ENCODE measurements at regions not wholly inside any gene's neighbourhood (a gene's known extent, or its start where the extent isn't known, plus 50 kb on each side); places are given as distances from the start of the nearest gene placed in this dataset.
"Not testable (repeated sequence)": the region's sequence is repeated elsewhere in the genome, so short reads cannot be mapped to it uniquely, and the experiment has no call there.

DNA sequence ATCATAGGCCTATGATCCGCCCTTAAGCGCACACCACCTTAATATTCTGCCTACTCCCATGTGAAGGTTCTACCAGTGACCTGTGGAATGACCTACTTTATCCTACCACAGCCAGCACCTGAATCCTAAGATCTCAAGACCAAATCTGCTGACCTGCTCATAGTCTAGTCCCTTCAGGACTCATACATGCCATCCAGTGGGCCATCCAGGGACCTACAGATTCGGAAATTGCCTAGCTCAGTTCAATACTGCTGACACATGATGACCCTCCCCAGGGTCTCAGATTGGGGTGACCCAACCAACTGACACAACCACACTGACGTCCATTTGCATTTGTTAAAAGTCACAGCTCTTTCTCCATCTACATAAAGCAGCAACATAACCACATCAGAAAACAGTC, 443.8 kb upstream of the ST8SIA4 start:
- DNase-seq (ENCODE audit: low read depth) = no peak

DNA sequence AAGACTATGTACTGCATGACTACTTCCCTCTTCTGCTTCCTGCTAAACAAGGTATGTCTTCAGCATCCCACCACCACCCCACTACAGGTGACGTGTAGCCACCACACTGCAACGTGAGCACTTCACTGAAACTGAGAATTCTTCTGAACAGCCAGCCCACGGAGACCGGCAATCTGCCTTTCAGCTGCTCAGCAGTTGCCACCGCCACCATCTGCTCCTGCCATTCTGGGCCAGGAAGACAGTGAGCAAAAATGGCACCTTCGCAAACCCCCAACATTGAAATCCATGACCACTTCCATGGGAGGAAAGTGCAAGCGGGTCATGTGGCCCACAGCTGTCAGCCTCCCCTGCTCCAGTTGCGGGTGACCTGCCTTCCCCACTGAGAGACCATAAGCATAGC, 443.4 kb upstream of the ST8SIA4 start:
- DNase-seq (ENCODE audit: low read depth) = no peak

DNA sequence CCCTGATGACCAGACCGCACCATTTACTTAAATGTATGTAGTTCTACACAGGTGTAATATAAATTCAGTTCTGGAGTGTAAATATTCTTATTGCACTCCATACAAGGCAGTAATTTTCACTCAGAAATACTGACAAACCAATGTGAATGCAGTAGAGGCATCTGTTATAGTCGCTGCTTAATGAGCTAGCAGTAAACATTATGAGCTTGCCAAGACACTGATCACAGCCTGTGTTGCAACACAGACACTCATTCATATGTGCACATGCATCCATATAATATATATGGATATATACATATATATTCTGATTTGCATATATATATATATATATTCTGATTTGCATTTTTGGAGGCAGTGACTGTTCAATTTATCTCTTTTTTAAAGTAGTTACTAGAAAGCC, 435.1 kb upstream of the ST8SIA4 start:
- no peak for DNase-seq (ENCODE audit: low read depth)

DNA sequence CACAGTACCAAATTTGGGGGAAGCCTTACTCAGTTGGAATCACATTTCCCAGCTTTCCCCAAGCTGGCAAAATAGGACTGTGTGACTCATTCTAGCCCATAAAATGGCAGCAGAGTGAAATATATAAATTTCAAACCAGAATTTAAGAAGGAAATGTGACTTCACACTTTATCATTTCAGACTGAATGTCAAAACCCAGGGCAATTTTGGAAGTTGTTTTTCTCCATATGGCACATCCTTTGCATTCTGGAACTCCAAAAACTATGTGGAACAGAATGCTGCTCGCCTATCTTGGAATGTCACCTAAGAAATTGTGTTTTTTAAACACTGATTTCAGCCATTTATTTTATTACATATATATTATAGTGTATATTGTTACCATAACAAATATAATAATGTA, 424.7 kb upstream of the ST8SIA4 start:
- no peak for DNase-seq (ENCODE audit: low read depth)

DNA sequence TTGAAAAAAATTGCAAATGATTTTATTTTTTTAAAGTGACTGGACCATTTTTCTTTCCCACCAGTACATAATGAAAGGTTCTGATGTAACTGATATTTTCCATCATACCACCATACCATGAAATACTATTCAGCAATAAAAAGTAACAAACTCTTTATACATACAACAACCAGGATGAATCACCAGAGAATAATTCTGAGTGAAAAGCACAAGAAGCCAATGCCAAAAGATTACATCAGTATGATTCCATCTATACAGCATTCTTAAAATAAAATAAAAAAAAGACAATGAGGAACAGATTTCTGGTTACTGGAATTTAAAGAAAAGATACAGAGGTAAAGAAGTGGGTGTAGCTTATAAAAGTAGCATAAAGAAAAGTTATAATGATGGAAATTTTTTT, 423.7 kb upstream of the ST8SIA4 start:
- peak; percentile 1 for DNase-seq (ENCODE audit: low read depth)

DNA sequence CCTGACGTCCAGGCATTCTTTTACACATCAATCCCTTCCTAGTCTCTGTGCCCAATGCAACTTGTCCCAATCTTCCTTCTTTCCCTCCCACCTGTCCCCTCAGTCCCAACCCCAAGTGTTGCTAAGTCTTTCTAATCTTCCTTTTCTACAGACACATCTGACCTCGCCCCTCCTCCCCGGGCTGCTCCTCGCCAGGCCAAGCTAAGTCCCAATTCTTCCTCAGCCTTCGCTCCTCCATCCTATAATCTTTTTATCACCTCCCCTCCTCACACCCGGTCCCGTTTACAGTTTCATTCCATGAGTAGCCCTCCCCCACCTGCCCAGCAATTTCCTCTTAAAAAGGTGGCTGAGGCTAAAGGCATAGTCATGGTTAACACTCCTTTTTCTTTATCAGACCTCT, 413.3 kb upstream of the ST8SIA4 start:
- not testable (repeated sequence) for DNase-seq (ENCODE audit: low read depth)

DNA sequence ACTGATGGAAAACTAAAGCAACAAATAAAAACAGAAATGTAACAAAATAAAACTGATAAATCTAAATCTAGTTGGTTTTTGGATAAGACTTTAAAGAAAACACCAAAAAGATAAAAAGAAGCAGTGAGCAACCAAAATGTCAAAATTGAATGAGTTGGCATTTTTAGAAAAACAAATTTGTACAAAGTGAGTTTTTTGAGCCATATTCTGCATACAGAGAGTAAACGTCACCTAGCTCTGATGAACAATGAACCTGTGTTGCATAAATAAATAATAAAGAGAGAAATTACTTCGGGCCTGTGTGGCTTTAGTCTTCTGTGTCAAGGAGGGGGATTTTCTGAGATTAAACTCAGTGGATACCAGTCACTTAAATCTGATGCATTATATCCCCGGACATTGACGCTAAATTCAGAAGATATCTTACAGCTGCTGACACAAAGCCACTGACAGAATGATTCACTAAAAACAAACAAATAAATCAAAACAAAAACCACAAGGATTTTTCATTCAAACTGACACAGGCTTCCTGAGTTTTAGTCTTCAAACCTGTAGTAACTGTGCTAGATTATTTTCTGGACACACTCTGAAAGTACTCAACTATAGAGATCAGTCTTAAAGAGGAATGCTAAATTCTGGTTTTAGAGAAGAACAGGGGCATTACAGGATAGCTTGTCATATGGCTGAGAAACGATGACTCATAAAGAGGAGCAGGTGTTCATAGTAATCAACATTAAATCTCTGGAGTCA, 403.5 kb upstream of the ST8SIA4 start:
- peak; percentile 1 for DNase-seq (ENCODE audit: low read depth)

DNA sequence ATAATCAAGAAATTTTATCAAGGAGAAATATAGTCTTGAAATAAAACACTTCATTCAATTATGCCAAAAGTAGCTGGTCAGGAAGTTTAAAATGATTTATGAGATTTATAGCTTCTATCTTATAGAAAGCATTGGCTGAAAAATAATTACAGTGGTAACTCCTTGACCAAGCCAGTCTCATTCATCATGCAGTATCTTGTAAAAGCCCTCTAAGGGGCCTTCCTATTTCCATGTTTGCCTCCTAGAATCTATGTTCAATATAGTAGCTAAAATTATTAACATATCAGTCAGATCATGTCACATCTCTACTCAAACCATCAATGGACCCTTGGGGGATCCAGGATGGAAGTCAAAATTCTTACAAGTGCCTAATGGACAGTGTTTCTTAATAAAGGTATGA, 393.4 kb upstream of the ST8SIA4 start:
- no peak for DNase-seq (ENCODE audit: low read depth)

DNA sequence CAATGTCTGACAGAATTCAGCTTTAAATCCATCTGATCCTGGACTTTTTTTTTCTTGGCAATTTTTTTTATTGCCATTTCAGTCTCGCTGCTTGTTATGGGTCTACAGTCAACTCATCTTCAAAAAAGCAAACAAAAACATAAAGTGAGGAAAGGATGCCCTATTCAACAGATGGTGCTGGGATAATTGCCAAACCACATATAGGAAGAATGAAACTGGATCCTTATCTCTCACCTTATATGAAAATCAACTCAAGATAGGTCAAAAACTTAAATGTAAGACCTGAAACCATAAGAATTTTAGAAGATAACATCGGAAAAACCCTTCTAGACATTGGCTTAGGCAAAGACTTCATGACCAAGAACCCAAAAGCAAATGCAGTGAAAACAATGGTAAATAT, 389.1 kb upstream of the ST8SIA4 start:
- DNase-seq (ENCODE audit: low read depth) = no peak

DNA sequence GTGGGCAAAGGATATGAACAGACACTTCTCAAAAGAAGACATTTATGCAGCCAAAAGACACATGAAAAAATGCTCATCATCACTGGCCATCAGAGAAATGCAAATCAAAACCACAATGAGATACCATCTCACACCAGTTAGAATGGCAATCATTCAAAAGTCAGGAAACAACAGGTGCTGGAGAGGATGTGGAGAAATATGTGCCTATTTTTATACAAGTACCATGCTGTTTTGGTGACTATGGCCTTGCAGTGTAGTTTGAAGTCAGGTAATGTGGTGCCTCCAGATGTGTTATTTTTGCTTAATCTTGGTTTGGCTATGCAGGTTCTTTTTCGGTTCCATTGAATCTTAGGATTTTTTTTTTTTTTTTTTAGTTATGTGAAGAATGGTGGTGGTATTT, 387.7 kb upstream of the ST8SIA4 start:
- not testable (repeated sequence) for DNase-seq (ENCODE audit: low read depth)

DNA sequence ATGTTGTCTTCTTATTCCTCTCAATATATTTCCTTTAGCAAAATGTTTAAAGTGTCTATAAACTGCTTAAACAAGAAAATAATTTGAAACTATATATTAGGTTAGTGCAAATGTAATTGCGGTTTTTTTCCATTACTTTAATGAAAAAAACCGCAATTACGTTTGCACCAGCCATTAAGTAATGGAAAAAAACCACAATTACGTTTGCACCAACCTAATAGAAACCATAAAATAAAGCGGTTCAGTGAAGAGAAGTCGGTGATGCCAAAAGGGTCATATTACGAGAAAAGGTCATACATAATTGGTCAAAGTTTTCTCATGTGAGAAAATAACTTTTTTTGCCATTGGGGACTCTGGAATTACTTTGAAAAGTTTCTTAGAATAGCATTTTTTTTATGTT, 385.6 kb upstream of the ST8SIA4 start:
- DNase-seq (ENCODE audit: low read depth) = no peak

DNA sequence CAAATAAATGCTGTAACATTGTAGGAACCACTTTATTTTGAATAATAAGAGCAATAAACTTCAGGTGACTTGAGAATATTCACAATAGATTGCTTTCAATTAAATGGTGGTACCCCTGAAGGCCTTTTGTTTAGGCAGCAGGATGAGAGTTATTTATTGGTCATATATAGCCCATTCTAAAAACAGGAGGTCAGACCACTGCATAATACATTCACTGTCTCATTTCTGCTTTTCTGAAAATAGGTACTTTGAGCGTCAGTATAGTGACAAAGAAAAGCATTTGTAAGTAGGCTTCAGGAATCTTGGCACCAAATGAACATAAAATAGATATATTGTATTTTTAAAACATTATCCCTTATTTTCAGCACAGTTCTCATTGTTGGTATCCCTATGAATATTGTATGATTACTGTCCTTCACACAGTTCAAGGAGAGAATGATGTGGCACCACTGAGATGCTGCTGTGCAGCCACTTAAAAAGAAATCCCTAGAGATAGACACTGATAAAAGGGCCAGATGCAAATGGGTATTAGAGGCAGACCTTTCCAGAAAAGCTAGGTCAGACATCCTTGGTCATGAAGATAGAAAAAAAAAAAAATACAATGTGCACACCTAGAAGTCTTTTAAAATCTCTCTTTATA, 381.8 kb upstream of the ST8SIA4 start:
- DNase-seq (ENCODE audit: low read depth) = no peak

DNA sequence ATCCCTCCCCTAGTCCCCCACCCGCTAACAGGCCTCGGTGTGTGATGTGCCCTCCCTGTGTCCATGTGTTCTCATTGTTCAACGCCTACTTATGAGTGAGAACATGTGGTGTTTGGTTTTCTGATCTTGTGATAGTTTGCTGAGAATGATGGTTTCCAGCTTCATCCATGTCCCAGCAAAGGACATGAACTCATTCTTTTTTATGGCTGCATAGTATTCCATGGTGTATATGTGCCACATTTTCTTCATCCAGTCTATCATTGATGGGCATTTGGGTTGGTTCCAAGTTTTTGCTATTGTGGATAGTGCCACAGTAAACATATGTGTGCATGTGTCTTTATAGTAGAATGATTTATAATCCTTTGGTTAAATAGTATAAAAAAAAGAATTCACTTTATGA, 380.9 kb upstream of the ST8SIA4 start:
- not testable (repeated sequence) for DNase-seq (ENCODE audit: low read depth)

DNA sequence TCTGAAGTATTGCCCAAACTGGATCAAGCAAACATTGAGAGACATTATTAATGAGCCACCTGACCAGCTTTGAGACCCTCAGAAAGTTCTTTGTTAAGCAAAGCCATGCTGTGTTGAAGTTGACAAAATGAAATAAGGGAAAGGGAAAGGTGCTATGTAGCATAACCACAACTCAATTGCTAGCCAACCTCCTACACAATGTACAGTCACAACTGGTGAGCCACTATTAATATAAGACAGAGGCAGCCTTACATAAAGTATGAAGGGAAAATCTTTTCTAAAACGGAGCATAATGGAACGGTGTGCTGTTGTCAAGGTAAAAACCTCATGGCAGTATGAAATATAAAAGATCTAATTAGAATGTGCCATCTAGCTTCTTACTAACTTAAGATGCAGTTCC, 375.8 kb upstream of the ST8SIA4 start:
- no peak for DNase-seq (ENCODE audit: low read depth)

DNA sequence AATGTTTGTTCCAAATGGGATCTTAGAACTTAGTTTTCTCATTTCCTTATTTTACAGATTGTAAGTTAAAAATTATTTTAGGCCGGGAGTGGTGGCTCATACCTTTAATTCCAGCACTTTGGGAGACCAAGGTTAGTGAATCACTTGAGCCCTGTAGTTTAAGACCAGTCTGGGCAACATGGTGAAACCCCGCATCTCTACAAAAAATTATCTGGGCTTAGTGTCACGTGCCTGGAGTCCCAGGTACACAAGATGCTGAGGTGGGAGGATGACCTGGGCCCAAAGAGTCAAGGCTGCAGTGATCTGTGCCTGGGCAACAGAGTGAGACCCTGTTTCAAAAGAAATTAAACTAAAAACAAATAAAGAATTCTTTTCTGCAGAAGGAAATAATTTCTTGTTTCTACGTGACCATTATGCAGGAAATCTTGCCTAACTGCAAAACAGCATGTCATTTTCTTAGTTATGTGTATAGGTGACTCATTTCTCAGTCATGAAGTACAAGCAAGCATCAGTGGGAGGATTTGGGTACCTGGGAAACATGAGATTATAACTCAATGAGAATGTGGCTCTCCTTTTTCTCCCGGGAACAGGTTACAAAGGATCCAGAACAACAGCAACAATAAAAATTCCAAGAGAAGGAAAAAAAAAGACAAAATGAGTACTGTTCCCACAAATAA, 375.1 kb upstream of the ST8SIA4 start:
- DNase-seq (ENCODE audit: low read depth) = peak; percentile 16

DNA sequence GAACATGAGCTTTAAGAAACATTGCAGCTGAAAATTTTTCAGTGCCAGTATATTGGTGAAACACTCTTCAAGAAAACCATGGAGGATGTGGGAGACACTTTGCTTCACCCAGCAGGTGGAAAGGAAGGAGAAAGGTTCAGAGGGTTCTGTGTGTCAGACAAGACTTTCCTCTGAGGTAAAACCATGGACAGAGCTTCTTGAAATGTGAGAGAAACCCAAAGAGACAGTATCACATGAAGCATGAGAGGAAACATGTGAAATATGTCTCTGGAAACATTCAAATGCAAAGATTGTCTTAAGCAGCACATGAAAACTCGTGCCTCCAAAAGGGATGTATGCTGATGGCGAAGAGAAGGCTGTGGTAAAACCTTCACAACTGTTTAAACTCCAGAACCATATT, 368.9 kb upstream of the ST8SIA4 start:
- DNase-seq (ENCODE audit: low read depth) = no peak

DNA sequence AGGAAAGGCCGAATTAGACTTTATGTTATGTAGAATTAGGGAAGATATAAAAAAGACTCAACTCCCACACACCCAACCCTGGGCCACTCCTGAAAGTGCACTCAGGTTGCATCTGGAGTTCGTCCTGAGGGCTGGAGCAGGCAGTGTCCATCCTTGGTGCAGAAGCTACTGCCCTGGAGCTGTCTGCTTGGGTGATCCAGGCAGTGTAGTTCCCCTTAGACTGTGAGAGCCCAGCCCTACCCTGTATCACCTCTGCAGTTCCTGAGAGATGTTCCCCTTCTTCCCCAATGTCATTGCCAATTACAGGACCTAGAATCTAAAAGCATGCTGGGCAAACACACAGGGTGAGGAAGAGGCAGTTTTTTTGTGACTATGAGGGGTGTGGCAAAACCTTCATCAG, 368.3 kb upstream of the ST8SIA4 start:
- no peak for DNase-seq (ENCODE audit: low read depth)

DNA sequence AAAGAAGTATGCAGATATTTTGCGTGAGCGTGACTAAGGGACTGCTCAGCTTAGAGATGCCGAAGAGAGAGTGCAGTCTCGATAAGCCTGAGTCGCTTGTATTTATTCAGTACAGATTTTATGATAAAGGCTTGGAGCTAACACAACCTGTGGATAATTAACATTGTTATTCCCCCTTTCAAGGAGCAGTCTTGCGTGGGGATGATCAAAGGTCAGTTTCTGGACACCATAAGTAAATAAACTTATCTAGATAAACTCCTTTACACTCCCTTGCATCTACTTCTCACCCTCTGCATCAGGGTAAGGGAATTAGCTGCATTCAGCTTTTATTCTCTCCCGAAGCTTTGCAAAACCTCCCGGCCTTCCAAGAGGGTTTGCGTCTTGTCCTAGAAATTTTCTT, 357.8 kb upstream of the ST8SIA4 start:
- DNase-seq (ENCODE audit: low read depth) = no peak

DNA sequence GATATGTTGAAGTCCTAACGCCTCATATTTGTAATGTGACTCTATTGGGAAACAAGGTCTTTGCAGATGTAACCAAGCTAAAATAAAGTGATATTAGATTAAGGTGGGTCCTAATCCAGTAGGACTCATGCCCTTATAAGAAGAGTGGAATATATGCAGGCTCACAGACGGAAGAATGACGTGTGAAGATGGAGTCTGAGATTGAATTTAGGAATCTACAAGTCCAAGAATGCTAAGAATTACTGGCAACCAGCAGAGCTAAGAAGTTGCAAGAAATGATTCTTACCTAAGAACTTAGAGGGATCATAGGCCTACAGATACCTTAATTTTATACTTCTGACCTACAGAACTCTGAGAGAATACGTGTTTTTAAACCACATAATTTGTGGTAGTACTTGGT, 350.0 kb upstream of the ST8SIA4 start:
- DNase-seq (ENCODE audit: low read depth) = no peak

DNA sequence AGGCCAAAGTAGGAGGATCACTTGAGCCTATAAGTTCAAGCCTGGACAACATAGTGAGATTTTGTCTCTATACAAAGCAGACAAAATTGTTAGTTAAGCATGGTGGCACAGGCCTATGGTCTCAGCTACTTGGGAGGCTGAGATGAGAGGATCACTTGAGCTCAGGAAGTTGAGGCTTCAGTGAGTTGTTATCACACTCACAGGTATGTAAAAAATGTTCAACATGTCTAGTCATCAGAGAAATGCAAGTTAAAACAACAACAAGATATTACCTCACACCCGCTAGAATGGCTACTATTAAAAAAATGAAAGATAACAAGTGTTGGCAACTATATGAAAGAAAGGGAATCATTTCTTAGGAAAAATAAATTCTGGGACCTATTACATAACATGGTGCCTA, 341.5 kb upstream of the ST8SIA4 start:
- DNase-seq (ENCODE audit: low read depth) = no peak

DNA sequence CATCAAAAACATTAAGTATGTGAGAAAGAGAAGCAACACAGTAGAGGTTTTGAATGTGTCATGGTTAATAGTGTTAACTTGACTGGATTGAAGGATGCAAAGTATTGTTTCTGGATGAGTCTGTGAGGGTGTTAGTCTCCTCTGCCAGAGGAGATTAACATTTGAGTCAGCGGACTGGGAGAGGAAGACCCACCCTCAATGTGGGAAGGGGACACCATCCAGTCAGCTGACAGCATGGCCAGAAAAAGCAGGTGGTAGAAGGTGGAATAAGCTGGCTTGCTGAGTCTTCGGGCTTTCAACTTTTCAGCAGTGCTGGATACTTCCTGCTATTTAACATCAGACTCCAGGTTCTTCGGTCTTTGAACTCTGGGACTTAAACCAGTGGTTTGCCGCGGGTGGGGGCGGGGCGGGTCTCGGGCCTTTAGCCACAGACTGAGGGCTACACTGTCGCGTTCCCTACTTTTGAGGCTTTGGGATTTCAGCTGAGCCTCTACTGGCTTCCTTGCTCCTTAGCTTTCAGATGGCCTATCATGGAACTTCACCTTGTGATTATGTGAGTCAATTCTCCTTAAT, 309.9 kb upstream of the ST8SIA4 start:
- DNase-seq (ENCODE audit: low read depth) = no peak

DNA sequence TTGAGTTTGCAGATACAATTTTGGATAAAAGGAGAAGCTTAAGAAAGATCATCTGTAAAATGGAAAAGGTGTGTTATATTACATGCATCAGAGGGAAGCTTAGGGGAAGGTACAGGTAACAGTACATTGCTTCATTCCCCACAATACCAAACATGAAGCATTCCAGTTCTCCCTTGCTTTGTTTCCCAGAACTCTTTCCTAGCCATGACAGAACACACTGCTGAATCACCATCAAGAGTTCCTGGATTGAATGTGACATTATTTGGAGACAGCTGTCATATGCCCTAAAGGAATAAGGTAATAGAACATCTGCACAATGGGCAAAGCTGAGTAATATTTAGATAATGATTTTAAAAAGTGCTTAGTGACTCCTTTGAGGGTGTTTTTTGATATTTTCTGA, 303.5 kb upstream of the ST8SIA4 start:
- DNase-seq (ENCODE audit: low read depth) = no peak

DNA sequence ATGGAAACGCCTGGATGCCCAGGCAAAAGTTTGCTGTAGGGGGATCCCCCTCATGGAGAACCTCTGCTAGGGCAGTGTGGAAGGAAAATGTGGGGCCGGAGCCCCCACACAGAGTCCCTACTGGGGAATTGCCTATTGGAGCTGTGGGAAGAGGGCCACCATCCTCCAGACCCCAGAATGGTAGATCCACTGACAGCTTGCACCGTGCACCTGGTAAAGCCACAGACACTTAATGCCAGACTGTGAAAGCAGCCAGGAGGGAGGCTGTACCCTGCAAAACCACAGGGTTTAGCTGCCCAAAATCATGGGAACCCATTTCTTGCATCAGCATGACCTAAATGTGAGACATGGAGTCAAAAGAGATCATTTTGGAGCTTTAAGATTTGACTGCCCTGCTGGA, 302.0 kb upstream of the ST8SIA4 start:
- DNase-seq (ENCODE audit: low read depth) = not testable (repeated sequence)

All from iris pigment epithelial cell (primary cell).